Activated CD8-positive, alpha-beta T cell treated with anti-CD3 and anti-CD28 coated beads for 36 hours (primary cell): ENCODE measurements at regions not wholly inside any gene's neighbourhood (a gene's known extent, or its start where the extent isn't known, plus 50 kb on each side); places are given as distances from the start of the nearest gene placed in this dataset.

ENCODE experiments used
- ATAC-seq: fragments of 200-7000 bp; cut with Tn5 transposase; one replicate; pipeline ENCODE4 v1.10.0; 2021; ENCODE audit warnings: mild to moderate bottlenecking, moderate library complexity
- CTCF ChIA-PET: fragments of 350-600 bp; sonication (Branson Sonifier 250); formaldehyde crosslinking; loops from one replicate; lab custom pipeline; 2021; ENCODE audit warnings: antibody characterized with exemption; lab: Charles Lee
- POLR2A ChIA-PET: fragments of 350-600 bp; sonication (Branson Sonifier 250); formaldehyde crosslinking; loops from one replicate; lab custom pipeline; 2021; ENCODE audit warnings: antibody characterized with exemption; lab: Charles Lee
- DNase-seq: peaks from one replicate; pipeline ENCODE4 v3.0.0-alpha.2; 2020
- H3K27ac Mint-ChIP-seq: one replicate; pipeline ENCODE4 v1.8.0; 2021; ENCODE audit warnings: mild to moderate bottlenecking, mixed read lengths
- H3K27me3 Mint-ChIP-seq: one replicate; pipeline ENCODE4 v1.8.0; 2021; ENCODE audit warnings: mixed read lengths
- H3K36me3 Mint-ChIP-seq: one replicate; pipeline ENCODE4 v1.8.0; 2021; ENCODE audit warnings: low read depth, mixed read lengths
- H3K4me1 Mint-ChIP-seq: one replicate; pipeline ENCODE4 v1.8.0; 2021; ENCODE audit warnings: low read depth, mixed read lengths
- H3K4me3 Mint-ChIP-seq: one replicate; pipeline ENCODE4 v1.8.0; 2021; ENCODE audit warnings: mild to moderate bottlenecking, moderate library complexity, mixed read lengths
- H3K9me3 Mint-ChIP-seq: one replicate; pipeline ENCODE4 v1.8.0; 2021; ENCODE audit warnings: mixed read lengths
- intact Hi-C: fragments of 100-400 bp; cut with micrococcal nuclease; formaldehyde crosslinking; loops from one replicate; pipeline ENCODE4 v1.10.0; 2022
- TF ChIP-seq, protein P1 (sequence below): fragments of 200-600 bp; IDR thresholded peaks from one replicate; pipeline ENCODE4 v1.8.0; 2022; ENCODE audit warnings: antibody characterized with exemption, mild to moderate bottlenecking

GRCh38 chr2:76546207-76546606, 835.5 kb upstream of the GCFC2 start:
- ChIA-PET CTCF (no interaction called here), POLR2A (no interaction called here)
- ATAC-seq: no peak
- intact Hi-C loops: no loop called here
- DNase-seq: no peak
- Mint-ChIP-seq H3K27me3 (no peaks in the 10 kb centered on the region), H3K9me3 (peaks cover 8% of the 10 kb centered on the region), H3K4me1 (no peaks in the 10 kb centered on the region), H3K36me3 (no peaks in the 10 kb centered on the region), H3K4me3 (no peak overlapping the region), H3K27ac (no peak overlapping the region)
- TF ChIP-seq, protein P1, sequence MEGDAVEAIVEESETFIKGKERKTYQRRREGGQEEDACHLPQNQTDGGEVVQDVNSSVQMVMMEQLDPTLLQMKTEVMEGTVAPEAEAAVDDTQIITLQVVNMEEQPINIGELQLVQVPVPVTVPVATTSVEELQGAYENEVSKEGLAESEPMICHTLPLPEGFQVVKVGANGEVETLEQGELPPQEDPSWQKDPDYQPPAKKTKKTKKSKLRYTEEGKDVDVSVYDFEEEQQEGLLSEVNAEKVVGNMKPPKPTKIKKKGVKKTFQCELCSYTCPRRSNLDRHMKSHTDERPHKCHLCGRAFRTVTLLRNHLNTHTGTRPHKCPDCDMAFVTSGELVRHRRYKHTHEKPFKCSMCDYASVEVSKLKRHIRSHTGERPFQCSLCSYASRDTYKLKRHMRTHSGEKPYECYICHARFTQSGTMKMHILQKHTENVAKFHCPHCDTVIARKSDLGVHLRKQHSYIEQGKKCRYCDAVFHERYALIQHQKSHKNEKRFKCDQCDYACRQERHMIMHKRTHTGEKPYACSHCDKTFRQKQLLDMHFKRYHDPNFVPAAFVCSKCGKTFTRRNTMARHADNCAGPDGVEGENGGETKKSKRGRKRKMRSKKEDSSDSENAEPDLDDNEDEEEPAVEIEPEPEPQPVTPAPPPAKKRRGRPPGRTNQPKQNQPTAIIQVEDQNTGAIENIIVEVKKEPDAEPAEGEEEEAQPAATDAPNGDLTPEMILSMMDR: no peak

GRCh38 chr2:76544901-76545300, 834.2 kb upstream of the GCFC2 start:
- no peak for DNase-seq
- ChIA-PET POLR2A (no interaction called here), CTCF (no interaction called here)
- Mint-ChIP-seq H3K4me3 (no peak overlapping the region), H3K9me3 (peaks cover 12% of the 10 kb centered on the region), H3K4me1 (no peaks in the 10 kb centered on the region), H3K27me3 (no peaks in the 10 kb centered on the region), H3K27ac (no peak overlapping the region), H3K36me3 (no peaks in the 10 kb centered on the region)
- intact Hi-C loops: no loop called here
- ATAC-seq: no peak
- TF ChIP-seq, protein P1: no peak

DNA sequence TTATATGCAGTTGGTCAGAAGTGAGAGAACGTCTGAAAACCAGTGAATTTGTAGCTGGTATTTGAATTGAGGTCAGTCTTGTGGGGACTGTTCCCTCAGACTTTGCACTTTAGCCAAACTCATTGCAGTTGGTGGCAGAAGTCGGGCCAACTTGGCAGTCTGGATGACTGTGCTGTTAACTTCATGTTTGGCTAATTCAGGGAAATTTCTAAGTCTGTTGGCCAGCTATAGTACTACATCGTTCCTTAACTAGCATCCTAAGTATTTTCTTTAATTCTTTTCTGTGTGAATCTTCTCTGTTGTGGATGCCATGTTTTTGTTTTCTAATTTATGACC, 806.8 kb upstream of the GCFC2 start:
- Mint-ChIP-seq H3K4me3 (no peak overlapping the region), H3K27me3 (no peaks in the 10 kb centered on the region), H3K4me1 (no peaks in the 10 kb centered on the region), H3K36me3 (no peaks in the 10 kb centered on the region), H3K9me3 (peaks cover 4% of the 10 kb centered on the region), H3K27ac (no peak overlapping the region)
- DNase-seq (no peak), ATAC-seq (no peak)
- POLR2A ChIA-PET: no interaction called here
- intact Hi-C loops: no loop called here
- TF ChIP-seq, protein P1: no peak
- CTCF ChIA-PET: no interaction called here

GRCh38 chr2:76516861-76517573, 806.3 kb upstream of the GCFC2 start:
- CTCF ChIA-PET: no interaction called here
- H3K27me3 Mint-ChIP-seq: no peaks in the 10 kb centered on the region
- H3K4me1 Mint-ChIP-seq: no peaks in the 10 kb centered on the region
- H3K27ac Mint-ChIP-seq: no peak overlapping the region
- TF ChIP-seq, protein P1: no peak
- H3K36me3 Mint-ChIP-seq: no peaks in the 10 kb centered on the region
- no peak overlapping the region for H3K4me3 Mint-ChIP-seq
- H3K9me3 Mint-ChIP-seq: peaks cover 4% of the 10 kb centered on the region
- POLR2A ChIA-PET: no interaction called here
- ATAC-seq (no peak), DNase-seq (no peak)
- intact Hi-C loops: no loop called here

- no peaks in the 10 kb centered on the region for H3K36me3 Mint-ChIP-seq
- ChIA-PET CTCF (no interaction called here), POLR2A (no interaction called here)
- intact Hi-C loops: no loop called here
- H3K4me1 Mint-ChIP-seq: no peaks in the 10 kb centered on the region
- H3K27me3 Mint-ChIP-seq: no peaks in the 10 kb centered on the region
- no peak overlapping the region for H3K27ac Mint-ChIP-seq
- no peak for ATAC-seq
- H3K4me3 Mint-ChIP-seq: no peak overlapping the region
- DNase-seq: no peak
- TF ChIP-seq, protein P1: no peak
- peaks cover 2% of the 10 kb centered on the region for H3K9me3 Mint-ChIP-seq
Measured at GRCh38 chr2:76512201-76512820, 801.6 kb upstream of the GCFC2 start.
